HG03025 (cell line): ENCODE measurements at regions not wholly inside any gene's neighbourhood (a gene's known extent, or its start where the extent isn't known, plus 50 kb on each side); places are given as distances from the start of the nearest gene placed in this dataset.
"Not testable (repeated sequence)": the region's sequence is repeated elsewhere in the genome, so short reads cannot be mapped to it uniquely, and the experiment has no call there.

Source experiments
- ATAC-seq: cut with Tn5 transposase; IDR thresholded peaks from one replicate; pipeline ENCODE4 v1.9.1; 2021; ENCODE audit warnings: mild to moderate bottlenecking, moderate library complexity; ENCODE audit not compliant: unreplicated experiment, low FRiP score

DNA sequence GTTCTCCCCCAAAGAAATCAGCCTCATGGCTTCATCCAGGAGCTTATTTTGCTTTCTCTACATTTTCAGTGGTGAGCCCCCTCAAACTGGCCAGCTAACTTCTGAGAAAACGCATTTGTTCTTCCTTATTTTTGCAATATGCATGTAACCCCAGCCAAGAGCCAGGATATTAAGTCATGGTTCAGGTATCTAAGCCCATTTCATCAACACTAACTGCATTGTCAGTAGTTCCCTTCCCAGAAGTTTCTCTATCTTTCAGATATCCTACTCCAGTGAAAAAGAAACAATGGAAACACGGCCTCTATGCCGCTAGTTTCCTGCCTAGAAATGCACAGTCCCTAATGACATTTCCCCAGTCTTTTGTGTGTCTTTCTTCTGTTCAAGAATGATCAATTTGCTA is 102.8 kb upstream of the RASSF8 start:
- no peak for ATAC-seq

DNA sequence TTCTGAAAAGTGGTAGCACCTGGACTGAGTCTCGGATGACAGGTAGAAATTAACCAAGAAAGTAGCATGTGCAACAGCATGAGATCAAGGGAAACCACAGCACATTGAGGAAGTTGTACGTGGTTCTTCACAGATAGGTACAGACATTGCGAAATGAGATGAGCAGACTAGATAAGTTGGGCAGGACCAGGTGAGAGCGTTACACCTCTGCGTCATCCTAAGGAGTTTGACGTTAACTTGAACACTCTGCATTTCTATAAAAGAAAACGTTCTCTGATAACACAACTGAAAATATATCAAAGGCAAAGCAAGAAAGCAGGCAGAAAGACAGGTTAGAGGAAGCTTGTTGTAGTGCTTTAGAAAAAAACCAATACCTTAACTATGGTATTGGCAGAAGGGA is 98.5 kb upstream of the RASSF8 start:
- ATAC-seq, result no peak

DNA sequence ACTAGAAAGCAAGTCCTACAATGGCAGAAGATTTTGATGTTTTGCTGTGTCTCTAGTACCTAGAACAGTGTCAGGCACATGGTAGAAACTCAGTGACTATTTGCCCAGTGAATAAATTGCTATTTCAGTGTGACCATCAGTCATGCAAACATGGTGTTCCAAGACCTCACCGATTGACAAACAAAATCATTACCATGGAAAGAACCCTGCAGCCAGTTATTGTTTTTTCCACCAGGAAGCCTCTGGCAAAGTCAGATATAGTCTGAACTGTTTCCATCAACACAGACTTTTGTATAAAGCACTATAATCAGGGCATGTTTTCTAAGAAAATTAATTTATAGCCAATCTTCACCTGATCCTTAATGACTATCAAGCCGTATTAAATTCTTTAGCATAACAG is 97.3 kb upstream of the RASSF8 start:
- ATAC-seq, result no peak

DNA sequence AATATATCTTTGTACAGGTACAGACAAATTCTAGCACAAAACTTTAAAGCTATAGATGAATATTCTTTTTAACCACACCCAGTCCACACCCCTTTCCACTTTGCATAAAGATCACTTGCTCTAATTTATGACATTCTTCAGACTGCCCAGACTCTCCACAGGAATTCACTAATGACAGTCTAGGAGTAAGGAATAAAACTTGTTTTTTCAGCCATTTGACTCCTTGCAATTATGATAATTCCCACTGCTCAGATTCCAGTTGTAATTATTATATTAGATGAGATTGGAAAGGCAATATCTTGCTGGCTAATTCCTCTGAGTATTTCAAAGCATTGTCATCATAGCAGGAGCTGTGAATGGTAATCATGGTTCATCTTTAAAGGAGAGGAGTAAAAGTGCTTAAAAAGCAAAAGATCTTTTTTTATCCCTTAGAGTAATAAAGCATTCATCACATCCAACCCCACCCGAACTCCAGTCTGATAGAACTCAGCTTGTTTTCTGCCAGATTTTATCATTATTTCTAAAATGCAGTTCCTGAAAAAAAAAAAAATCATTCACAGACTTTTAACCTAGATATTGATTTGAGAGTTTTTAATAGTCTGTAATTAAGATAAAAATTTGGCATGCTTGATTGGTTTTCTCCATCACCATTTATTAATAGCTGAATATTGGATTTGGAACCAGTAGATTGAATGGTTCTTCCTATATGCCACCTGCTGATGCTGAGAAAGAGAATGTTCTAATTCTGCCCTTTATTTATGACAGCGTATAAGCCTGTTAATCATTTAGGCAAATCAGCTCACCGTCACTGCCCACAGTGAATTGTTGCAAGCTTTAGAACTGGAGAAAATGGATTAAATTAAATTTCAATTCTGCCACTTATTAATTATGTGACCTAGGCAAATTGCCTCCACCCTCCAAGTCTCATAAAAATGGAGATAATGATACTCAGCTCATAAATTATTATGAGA is 93.9 kb upstream of the RASSF8 start:
- no peak for ATAC-seq

DNA sequence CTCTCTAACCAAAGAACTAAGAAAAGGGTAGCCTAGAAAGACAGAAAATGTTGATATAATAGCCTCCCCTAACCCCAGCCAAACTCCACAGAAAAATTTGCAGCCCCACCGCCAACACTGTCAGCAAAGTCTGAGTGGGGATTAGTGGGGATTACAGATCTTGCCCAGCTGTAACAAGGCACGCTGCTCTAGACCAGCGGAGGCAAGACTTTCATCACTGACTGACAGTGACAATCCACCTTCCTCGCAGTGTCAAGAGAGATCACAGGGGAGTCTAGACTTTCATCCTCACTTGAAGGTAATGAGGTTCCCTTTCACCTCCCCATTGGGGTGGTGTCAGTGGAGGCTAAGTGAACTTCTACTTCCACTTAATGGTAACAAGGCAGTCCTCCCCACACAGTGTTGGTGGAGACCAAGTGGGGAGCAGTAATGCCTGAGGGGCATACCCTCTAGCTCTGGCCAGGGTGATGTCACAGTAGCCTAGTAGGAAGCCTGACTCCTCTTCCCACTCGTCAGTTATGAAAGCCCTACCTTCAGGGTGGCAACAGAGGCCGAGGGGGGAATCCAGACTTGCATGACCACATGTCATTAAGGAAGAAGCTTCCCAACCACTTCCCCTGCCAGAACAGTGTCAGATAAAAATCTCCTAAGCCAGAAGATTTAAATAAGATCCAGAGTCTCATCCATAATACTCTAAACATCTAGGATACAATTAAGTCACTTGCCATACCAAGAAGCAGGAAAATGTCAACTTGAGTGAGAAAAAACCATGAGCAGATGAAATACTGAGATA is 91.7 kb upstream of the RASSF8 start:
- ATAC-seq, result no peak

DNA sequence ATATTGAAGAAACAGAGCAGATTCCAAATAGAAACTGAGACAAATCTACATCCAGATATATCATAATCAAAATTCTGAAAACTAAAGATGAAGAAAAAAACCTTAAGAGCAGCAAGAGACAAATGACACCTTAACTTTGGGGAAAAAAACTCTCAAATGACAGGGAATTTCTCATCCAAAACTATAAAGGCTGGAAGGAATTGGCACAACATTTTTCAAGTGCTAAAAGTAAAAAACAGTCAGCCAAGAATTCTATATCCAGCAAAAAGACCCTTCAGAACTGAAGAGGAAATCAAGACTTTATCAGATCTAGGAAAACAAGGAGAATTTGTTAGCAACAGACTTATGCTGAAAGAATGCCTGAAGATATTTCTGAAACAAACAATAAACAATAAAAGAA is 90.3 kb upstream of the RASSF8 start:
- ATAC-seq, result no peak

DNA sequence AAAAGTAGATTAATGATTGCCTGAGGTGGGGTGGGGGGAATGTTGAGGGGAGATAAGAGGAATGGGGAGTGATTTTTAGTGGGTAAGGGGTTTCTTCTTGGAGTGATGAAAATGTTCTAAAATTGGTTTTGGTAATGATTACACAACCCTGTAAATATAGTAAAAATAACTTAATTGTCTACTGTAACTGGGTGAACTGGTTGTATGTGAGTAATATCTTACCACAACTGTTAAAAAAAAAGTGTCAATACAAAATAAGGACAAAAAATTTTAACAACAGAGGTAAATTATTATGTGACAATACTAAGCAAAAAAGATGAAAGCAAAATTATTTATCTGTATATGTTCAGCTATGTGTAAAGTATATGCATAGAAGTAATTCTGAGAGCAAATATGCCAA is 86.3 kb upstream of the RASSF8 start:
- ATAC-seq, result no peak

DNA sequence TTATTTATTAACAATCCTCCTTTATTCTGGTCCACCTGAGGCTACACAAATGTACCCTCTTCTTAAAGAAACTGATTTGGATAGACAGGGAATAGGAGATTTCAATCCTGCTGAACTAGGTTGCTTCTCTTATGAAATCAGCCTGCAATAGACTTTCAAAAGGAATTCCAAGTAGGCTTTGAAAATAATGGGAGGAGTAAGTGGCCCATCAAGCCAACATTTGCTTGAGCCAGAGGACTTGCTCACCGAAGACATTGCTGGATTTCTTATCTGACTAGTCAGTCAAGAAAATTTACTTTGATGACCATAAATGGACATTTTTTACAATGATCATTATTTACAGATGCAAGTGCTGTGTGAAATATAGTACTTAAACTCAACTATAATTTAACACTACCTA is 82.8 kb upstream of the RASSF8 start:
- no peak for ATAC-seq

DNA sequence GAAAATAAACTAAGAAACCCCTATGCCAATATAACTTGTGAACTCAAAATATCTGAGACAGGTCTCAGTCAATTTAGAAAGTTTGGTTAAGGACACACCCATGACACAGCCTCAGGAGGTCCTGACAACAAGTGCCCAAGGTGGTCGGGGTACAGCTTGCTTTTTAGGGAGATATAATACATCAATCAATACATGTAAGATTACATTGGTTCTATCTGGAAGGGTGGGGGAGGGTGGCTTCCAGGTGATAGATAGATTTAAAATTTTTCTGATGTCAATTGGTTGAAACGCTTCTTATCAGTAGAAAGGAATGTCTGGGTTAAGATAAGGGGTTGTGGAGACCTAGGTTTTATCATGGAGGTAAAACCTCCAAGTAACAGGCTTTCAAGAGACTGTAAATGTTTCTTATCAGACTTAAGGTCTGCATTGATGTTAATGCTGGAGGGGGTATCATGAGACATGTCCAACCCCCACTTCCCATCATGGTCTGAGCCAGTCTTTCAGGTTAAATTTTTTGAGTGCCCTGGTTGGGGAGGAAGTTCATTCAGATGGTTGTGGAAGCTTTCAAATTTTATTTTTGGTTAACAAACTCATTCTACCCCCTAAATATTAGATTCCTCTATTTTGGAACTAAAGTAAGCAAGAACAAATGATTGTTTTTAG is 82.0 kb upstream of the RASSF8 start:
- no peak for ATAC-seq

DNA sequence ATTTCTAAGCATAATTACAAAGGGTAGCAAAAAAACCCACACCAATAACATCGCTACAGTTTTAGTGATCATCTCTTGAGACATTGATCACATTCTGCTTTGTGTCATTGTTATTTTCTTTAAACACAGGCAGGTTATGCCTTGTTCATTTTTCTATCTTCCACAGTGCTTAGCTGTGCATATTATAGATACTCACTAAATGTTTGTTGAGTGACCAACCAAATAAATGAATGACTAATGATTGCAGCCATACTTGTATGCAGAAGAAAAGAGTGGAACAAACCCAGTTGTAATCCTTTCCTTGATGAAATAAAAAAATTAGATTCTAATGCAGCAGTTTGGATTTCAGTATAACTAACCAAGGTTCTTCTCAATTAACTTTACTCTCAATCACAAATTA is 81.0 kb upstream of the RASSF8 start:
- no peak for ATAC-seq

DNA sequence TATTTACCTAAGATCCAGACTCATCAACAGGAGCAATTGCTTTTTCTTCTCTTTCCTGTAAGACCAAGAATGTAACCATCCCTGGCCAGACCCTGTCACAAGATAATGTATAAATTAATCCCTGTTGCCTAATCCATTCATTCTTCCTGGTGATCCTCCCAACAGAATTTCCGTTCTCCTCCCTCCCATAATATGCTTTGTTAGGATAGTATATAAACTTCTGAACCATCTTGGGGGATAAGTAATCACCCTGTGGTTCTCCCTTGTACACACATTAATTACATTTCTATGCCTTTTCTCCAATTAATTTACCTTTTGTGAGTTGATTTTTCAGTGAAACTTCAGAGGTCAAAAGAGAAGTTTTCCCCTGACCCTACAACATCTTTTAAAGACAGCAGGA is 76.2 kb upstream of the RASSF8 start:
- ATAC-seq, result no peak

DNA sequence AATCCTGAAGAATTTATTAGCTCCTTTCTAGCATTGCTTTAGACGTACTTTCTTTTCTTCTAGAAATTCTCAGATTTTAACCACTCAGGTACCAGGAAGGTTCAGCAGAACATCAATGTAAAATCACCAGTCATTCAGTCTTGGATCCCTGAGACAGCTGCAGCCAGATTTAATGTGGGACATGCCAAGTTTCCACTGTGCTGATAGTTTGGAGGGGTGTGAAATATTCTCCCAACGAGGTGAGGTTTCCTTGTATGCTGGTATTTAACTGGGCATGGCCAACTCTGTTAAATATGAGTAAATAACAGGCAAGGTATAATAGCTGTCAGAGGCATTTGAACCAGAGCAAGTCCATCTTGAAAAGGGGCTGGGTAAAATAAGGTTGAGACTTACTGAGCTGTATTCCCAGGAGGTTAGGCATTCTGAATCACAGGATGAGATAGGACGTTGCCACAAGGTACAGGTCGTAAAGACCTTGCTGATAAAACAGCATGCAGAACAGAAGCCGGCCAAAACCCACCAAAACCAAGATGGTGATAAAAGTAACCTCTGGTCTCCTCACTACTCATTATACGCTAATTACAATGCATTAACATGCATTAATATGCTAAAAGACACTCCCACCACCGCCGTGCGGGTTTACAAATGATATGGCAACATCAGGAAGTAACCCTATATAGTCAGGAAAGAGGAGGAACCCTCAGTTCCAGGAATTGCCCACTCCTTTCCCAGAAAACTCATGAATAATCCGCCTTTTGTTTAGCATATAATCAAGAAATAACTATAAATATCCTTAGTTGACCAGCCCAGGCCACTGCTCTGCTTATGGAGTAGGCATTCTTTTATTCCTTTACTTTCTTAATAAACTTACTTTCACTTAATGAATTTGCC is 75.2 kb upstream of the RASSF8 start:
- no peak for ATAC-seq

DNA sequence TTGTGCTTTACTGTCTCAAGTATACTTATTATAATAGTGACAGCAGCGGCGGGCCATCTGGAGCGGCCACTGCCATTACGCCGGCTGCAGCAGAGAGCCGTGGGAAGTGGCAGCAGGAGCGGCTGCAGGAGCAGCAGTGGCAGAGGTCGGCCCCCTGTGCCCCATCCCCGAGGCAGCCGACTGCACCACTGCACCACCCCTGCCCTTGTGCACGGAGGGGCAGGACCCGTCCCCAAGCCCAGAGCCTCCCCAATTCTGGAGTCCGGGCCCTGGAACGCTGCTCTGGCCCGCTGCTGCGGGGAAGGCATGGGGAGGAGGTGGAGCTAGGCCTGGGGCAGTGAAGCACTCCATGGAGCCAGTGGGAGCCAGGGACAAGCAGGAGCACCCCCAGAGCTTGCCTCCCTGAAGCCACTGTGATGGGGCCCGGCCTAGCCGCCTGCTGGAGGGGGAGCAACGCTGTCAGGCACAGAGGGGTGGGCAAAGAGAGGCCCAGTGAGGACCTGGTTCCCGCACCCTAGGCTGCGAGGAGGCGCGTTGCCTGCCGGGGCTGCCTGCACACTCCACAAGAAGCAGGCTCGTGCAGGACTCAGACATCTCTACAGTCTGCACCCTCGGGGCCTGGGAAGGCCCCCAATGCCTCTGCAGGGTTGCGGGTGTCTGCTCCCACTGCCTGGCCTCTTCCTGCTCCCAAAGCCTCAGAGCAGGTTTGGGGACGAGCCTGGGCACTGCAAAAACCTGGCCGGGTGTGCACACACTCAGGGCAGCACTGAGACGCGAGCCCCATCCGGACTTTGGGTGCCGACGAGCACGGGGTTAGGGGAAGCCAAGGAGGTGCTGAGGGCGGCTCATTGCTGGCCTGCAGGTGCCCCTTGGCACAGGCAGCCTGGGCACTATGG is 74.2 kb upstream of the RASSF8 start:
- no peak for ATAC-seq

DNA sequence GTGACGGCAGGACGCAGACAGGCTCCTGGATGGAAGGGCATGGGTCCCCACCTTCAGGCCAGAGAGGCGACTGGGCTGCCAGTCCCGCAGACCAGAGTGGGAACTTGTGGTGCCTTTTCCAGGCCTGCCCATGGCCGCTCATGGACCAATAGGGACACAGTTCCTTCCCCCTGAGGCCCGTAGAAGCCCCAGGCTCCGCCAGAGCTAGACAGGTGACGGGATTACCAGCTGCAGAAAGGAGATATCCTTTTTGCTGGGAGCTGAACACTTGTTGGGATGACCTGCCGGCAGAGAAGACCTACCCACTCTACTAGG is 73.6 kb upstream of the RASSF8 start:
- ATAC-seq, result no peak

DNA sequence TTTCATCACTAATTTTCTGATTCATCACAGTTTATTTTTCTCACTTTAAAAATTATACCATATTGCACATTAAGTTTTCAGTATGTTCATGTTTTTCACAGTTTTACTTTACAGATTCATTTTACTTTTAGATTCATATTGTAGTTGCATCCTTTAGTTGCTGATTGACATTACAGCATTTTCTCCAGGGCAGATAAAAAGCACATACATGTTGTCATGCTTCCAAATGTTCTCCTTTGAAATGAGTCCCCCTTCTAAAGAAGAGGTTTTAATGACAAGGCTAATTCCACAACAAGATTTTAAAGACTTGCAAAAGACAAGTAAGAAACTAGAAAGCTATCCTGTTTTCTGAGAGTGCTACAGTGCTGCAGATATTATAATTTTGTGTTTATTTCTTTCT is 72.1 kb upstream of the RASSF8 start:
- ATAC-seq, result no peak

DNA sequence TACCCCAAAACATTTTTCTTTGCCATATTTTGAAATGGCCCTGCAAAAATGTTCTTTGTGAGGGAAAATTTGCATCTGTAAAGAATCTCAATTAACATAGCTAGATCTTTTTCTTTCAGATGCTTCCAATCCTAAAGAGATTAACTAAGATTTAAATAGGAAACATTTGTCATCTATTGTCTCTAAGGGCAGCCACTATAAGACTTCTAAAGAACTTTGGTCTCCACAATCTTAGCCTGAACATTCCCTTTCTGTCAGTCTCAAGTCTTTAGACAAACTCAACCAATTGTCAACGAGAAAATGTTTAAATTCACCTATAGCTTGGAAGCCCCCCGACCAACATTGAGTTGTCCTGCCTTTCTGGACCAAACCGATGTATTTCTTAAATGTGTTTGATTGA is 71.1 kb upstream of the RASSF8 start:
- ATAC-seq, result no peak

DNA sequence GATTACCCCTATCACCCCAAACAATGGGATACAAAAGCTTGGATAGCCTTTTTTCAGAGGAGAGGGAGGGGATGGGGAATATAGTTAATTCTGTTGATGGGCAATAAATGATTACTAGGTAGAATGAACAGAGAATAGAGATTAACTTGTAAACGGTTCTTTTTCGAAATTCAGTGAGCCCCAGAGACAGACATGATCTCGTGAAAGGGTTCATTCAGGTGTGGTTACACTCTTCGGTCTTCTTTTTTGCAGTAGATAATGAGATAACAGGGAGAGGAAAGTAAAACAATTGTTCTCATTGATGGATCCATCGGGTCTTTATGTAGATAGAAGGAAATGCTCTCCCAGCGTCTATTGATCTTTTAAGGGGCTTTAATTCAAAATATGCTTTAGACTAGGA is 69.3 kb upstream of the RASSF8 start:
- ATAC-seq, result no peak

DNA sequence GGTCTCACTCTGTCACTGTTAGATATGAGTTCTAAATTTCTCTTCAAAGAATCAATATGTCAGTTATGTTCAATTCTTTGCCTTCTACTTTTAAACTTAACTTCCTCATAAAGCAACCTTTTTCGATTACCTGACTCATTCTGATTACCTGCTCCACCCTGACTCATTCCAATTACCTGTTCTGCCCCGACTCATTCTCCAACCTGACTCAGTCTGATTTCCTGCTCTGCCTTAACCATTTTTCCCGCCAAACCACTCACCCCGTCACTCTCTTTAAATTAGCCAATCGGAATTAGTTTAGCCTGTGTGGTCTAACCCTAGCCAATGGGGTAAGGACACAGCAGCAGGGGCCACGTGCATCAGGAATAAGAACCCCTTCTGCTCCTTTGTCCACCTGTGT is 67.4 kb upstream of the RASSF8 start:
- ATAC-seq, result not testable (repeated sequence)

DNA sequence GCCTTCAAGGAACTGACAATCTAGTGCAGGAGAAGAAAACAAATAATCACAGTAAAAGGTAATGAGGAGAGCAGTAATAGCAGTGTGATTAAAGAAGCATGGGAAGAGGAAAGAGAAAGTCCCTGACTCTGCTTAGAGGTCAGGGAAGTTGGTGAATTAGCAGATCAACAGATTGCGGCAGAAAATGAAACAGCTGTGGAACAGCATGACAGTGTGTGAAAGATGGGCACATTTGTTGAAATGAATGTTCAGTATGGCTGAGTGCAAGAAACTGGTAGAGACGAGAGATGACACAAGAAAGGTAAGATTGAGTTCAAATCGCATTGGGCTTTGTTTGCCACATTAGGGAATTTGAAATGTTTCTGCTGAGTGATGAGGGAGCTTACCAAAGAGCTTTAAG is 63.7 kb upstream of the RASSF8 start:
- ATAC-seq, result no peak
